ENCODE measurements at regions not wholly inside any gene's neighbourhood (a gene's known extent, or its start where the extent isn't known, plus 50 kb on each side); places are given as distances from the start of the nearest gene placed in this dataset.
"Not testable (repeated sequence)": the region's sequence is repeated elsewhere in the genome, so short reads cannot be mapped to it uniquely, and the experiment has no call there.

- H3K27ac ChIP-seq (ENCODE audit: low read length): no peak overlapping the region
- no peaks in the 10 kb centered on the region for H3K9me3 ChIP-seq (ENCODE audit: control insufficient read depth in 2 of 2, low read length in 2 of 2)
- no peaks in the 10 kb centered on the region for H3K27me3 ChIP-seq (ENCODE audit: control insufficient read depth in 1 of 2, insufficient read depth in 2 of 2, low read length in 2 of 2)
- no peaks in the 10 kb centered on the region for H3K36me3 ChIP-seq (ENCODE audit: control insufficient read depth in 2 of 2, insufficient read depth in 2 of 2, low read length in 2 of 2)
- H3K4me3 ChIP-seq (ENCODE audit: low read length in 2 of 2): peak overlapping the region in 1 of 2 donors; percentile 47
- peaks cover 21% of the 10 kb centered on the region for H3K4me1 ChIP-seq (ENCODE audit: control insufficient read depth, insufficient read depth, low read length)
- no peak overlapping the region for H3K9ac ChIP-seq (ENCODE audit: low read length in 2 of 2)
These were observed 313.5 kb downstream of the FOXO1 start for GRCh38 chr13:40352802-40353562.

GRCh38 chr13:40355126-40355724 lies 311.2 kb downstream of the FOXO1 start:
- Histone ChIP-seq H3K9ac (ENCODE audit: low read length in 2 of 2) (no peak overlapping the region), H3K27ac (ENCODE audit: low read length) (no peak overlapping the region), H3K27me3 (ENCODE audit: control insufficient read depth in 1 of 2, insufficient read depth in 2 of 2, low read length in 2 of 2) (no peaks in the 10 kb centered on the region), H3K4me3 (ENCODE audit: low read length in 2 of 2) (no peak overlapping the region), H3K9me3 (ENCODE audit: control insufficient read depth in 2 of 2, low read length in 2 of 2) (no peaks in the 10 kb centered on the region), H3K36me3 (ENCODE audit: control insufficient read depth in 2 of 2, insufficient read depth in 2 of 2, low read length in 2 of 2) (no peaks in the 10 kb centered on the region), H3K4me1 (ENCODE audit: control insufficient read depth, insufficient read depth, low read length) (peaks cover 18% of the 10 kb centered on the region)

- no peak overlapping the region for H3K4me3 ChIP-seq (ENCODE audit: low read length in 2 of 2)
- no peak overlapping the region for H3K9ac ChIP-seq (ENCODE audit: low read length in 2 of 2)
- no peak overlapping the region for H3K27ac ChIP-seq (ENCODE audit: low read length)
- H3K36me3 ChIP-seq (ENCODE audit: control insufficient read depth in 2 of 2, insufficient read depth in 2 of 2, low read length in 2 of 2): no peaks in the 10 kb centered on the region
- H3K4me1 ChIP-seq (ENCODE audit: control insufficient read depth, insufficient read depth, low read length): peaks cover 17% of the 10 kb centered on the region
- H3K27me3 ChIP-seq (ENCODE audit: control insufficient read depth in 1 of 2, insufficient read depth in 2 of 2, low read length in 2 of 2): no peaks in the 10 kb centered on the region
- H3K9me3 ChIP-seq (ENCODE audit: control insufficient read depth in 2 of 2, low read length in 2 of 2): no peaks in the 10 kb centered on the region
These were observed 310.4 kb downstream of the FOXO1 start for GRCh38 chr13:40356011-40356410.

GRCh38 chr13:40356458-40356857 lies 310.0 kb downstream of the FOXO1 start:
- not testable (repeated sequence) for H3K4me3 ChIP-seq (ENCODE audit: low read length in 2 of 2); H3K27ac ChIP-seq (ENCODE audit: low read length); H3K9ac ChIP-seq (ENCODE audit: low read length in 2 of 2); H3K27me3 ChIP-seq (ENCODE audit: control insufficient read depth in 1 of 2, insufficient read depth in 2 of 2, low read length in 2 of 2); H3K9me3 ChIP-seq (ENCODE audit: control insufficient read depth in 2 of 2, low read length in 2 of 2); H3K36me3 ChIP-seq (ENCODE audit: control insufficient read depth in 2 of 2, insufficient read depth in 2 of 2, low read length in 2 of 2)
- peaks cover 16% of the 10 kb centered on the region for H3K4me1 ChIP-seq (ENCODE audit: control insufficient read depth, insufficient read depth, low read length)

GRCh38 chr13:40362502-40362901 lies 303.9 kb downstream of the FOXO1 start:
- Histone ChIP-seq H3K36me3 (ENCODE audit: control insufficient read depth in 2 of 2, insufficient read depth in 2 of 2, low read length in 2 of 2) (no peaks in the 10 kb centered on the region), H3K9me3 (ENCODE audit: control insufficient read depth in 2 of 2, low read length in 2 of 2) (no peaks in the 10 kb centered on the region), H3K4me1 (ENCODE audit: control insufficient read depth, insufficient read depth, low read length) (no peaks in the 10 kb centered on the region), H3K27me3 (ENCODE audit: control insufficient read depth in 1 of 2, insufficient read depth in 2 of 2, low read length in 2 of 2) (no peaks in the 10 kb centered on the region), H3K27ac (ENCODE audit: low read length) (no peak overlapping the region), H3K9ac (ENCODE audit: low read length in 2 of 2) (no peak overlapping the region), H3K4me3 (ENCODE audit: low read length in 2 of 2) (no peak overlapping the region)

- Histone ChIP-seq H3K36me3 (ENCODE audit: control insufficient read depth in 2 of 2, insufficient read depth in 2 of 2, low read length in 2 of 2) (no peaks in the 10 kb centered on the region), H3K27me3 (ENCODE audit: control insufficient read depth in 1 of 2, insufficient read depth in 2 of 2, low read length in 2 of 2) (no peaks in the 10 kb centered on the region), H3K4me1 (ENCODE audit: control insufficient read depth, insufficient read depth, low read length) (no peaks in the 10 kb centered on the region), H3K4me3 (ENCODE audit: low read length in 2 of 2) (no peak overlapping the region), H3K9ac (ENCODE audit: low read length in 2 of 2) (no peak overlapping the region), H3K27ac (ENCODE audit: low read length) (no peak overlapping the region), H3K9me3 (ENCODE audit: control insufficient read depth in 2 of 2, low read length in 2 of 2) (no peaks in the 10 kb centered on the region)
These were observed 302.8 kb downstream of the FOXO1 start for GRCh38 chr13:40363653-40364052.

GRCh38 chr13:40366119-40366518 lies 300.3 kb downstream of the FOXO1 start:
- H3K27ac ChIP-seq (ENCODE audit: low read length): no peak overlapping the region
- H3K36me3 ChIP-seq (ENCODE audit: control insufficient read depth in 2 of 2, insufficient read depth in 2 of 2, low read length in 2 of 2): no peaks in the 10 kb centered on the region
- no peaks in the 10 kb centered on the region for H3K27me3 ChIP-seq (ENCODE audit: control insufficient read depth in 1 of 2, insufficient read depth in 2 of 2, low read length in 2 of 2)
- no peak overlapping the region for H3K9ac ChIP-seq (ENCODE audit: low read length in 2 of 2)
- H3K4me3 ChIP-seq (ENCODE audit: low read length in 2 of 2): no peak overlapping the region
- H3K9me3 ChIP-seq (ENCODE audit: control insufficient read depth in 2 of 2, low read length in 2 of 2): no peaks in the 10 kb centered on the region
- no peaks in the 10 kb centered on the region for H3K4me1 ChIP-seq (ENCODE audit: control insufficient read depth, insufficient read depth, low read length)

- Histone ChIP-seq H3K4me3 (ENCODE audit: low read length in 2 of 2) (no peak overlapping the region), H3K27me3 (ENCODE audit: control insufficient read depth in 1 of 2, insufficient read depth in 2 of 2, low read length in 2 of 2) (no peaks in the 10 kb centered on the region), H3K9me3 (ENCODE audit: control insufficient read depth in 2 of 2, low read length in 2 of 2) (no peaks in the 10 kb centered on the region), H3K36me3 (ENCODE audit: control insufficient read depth in 2 of 2, insufficient read depth in 2 of 2, low read length in 2 of 2) (no peaks in the 10 kb centered on the region), H3K27ac (ENCODE audit: low read length) (no peak overlapping the region), H3K4me1 (ENCODE audit: control insufficient read depth, insufficient read depth, low read length) (no peaks in the 10 kb centered on the region), H3K9ac (ENCODE audit: low read length in 2 of 2) (no peak overlapping the region)
These were observed 298.1 kb downstream of the FOXO1 start for GRCh38 chr13:40368127-40368891.

GRCh38 chr13:40370661-40371060 lies 295.8 kb downstream of the FOXO1 start:
- Histone ChIP-seq H3K9me3 (ENCODE audit: control insufficient read depth in 2 of 2, low read length in 2 of 2) (no peaks in the 10 kb centered on the region), H3K4me3 (ENCODE audit: low read length in 2 of 2) (no peak overlapping the region), H3K36me3 (ENCODE audit: control insufficient read depth in 2 of 2, insufficient read depth in 2 of 2, low read length in 2 of 2) (no peaks in the 10 kb centered on the region), H3K27ac (ENCODE audit: low read length) (no peak overlapping the region), H3K27me3 (ENCODE audit: control insufficient read depth in 1 of 2, insufficient read depth in 2 of 2, low read length in 2 of 2) (no peaks in the 10 kb centered on the region), H3K9ac (ENCODE audit: low read length in 2 of 2) (no peak overlapping the region), H3K4me1 (ENCODE audit: control insufficient read depth, insufficient read depth, low read length) (no peaks in the 10 kb centered on the region)

GRCh38 chr13:40371531-40372125 lies 294.8 kb downstream of the FOXO1 start:
- no peaks in the 10 kb centered on the region for H3K27me3 ChIP-seq (ENCODE audit: control insufficient read depth in 1 of 2, insufficient read depth in 2 of 2, low read length in 2 of 2)
- H3K9ac ChIP-seq (ENCODE audit: low read length in 2 of 2): no peak overlapping the region
- no peaks in the 10 kb centered on the region for H3K36me3 ChIP-seq (ENCODE audit: control insufficient read depth in 2 of 2, insufficient read depth in 2 of 2, low read length in 2 of 2)
- no peak overlapping the region for H3K27ac ChIP-seq (ENCODE audit: low read length)
- H3K4me1 ChIP-seq (ENCODE audit: control insufficient read depth, insufficient read depth, low read length): no peaks in the 10 kb centered on the region
- no peak overlapping the region for H3K4me3 ChIP-seq (ENCODE audit: low read length in 2 of 2)
- H3K9me3 ChIP-seq (ENCODE audit: control insufficient read depth in 2 of 2, low read length in 2 of 2): no peaks in the 10 kb centered on the region
